GM23338 (cell line): ENCODE measurements at regions not wholly inside any gene's neighbourhood (a gene's known extent, or its start where the extent isn't known, plus 50 kb on each side); places are given as distances from the start of the nearest gene placed in this dataset.

Source experiments
- ATAC-seq: fragments of 200-7000 bp; cut with Tn5 transposase; 3 replicates; pipeline ENCODE4 v1.9.1; 2020
- DNase-seq: peaks from one replicate; pipeline ENCODE4 v3.0.0-alpha.2; 2015; ENCODE audit warnings: low spot score
- H2AFZ ChIP-seq: fragments of 200-600 bp; sonication (generic); 2 replicates; pipeline ENCODE4 v1.8.0; 2016; ENCODE audit warnings: antibody characterized with exemption, mild to moderate bottlenecking, moderate library complexity
- H3F3A ChIP-seq: fragments of 200-600 bp; sonication (generic); replicated peaks from 2 replicates; pipeline ENCODE4 v1.8.0; 2017; ENCODE audit warnings: antibody characterized with exemption, mixed run types, low read depth
- H3K27ac ChIP-seq: fragments of 200-600 bp; sonication (generic); 2 replicates; pipeline ENCODE4 v1.6.1; 2016; ENCODE audit warnings: low read depth
- H3K27me3 ChIP-seq: fragments of 200-600 bp; sonication (generic); 2 replicates; pipeline ENCODE4 v1.8.0; 2016; ENCODE audit warnings: mild to moderate bottlenecking, mixed run types, moderate library complexity; ENCODE audit not compliant: insufficient read depth
- H3K36me3 ChIP-seq: fragments of 200-600 bp; sonication (generic); 2 replicates; pipeline ENCODE4 v1.8.0; 2016; ENCODE audit warnings: mild to moderate bottlenecking; ENCODE audit not compliant: insufficient read depth
- H3K4me1 ChIP-seq: fragments of 200-600 bp; sonication (generic); 2 replicates; pipeline ENCODE4 v1.8.0; 2016; ENCODE audit warnings: mild to moderate bottlenecking, moderate library complexity; ENCODE audit not compliant: insufficient read depth
- H3K4me2 ChIP-seq: fragments of 200-600 bp; sonication (generic); 2 replicates; pipeline ENCODE4 v1.7.1; 2017; ENCODE audit warnings: mixed run types
- H3K4me3 ChIP-seq: fragments of 200-600 bp; sonication (generic); 2 replicates; pipeline ENCODE4 v1.6.1; 2016; ENCODE audit warnings: mixed run types
- H3K79me2 ChIP-seq: fragments of 200-600 bp; sonication (generic); replicated peaks from 2 replicates; pipeline ENCODE4 v1.8.0; 2017; ENCODE audit warnings: mild to moderate bottlenecking; ENCODE audit not compliant: insufficient read depth
- H3K9me2 ChIP-seq: fragments of 200-600 bp; sonication (generic); 2 replicates; pipeline ENCODE4 v1.8.0; 2017; ENCODE audit not compliant: insufficient read depth
- H4K20me1 ChIP-seq: fragments of 200-600 bp; sonication (generic); replicated peaks from 2 replicates; pipeline ENCODE4 v1.8.0; 2017; ENCODE audit warnings: mild to moderate bottlenecking; ENCODE audit not compliant: insufficient read depth
- H3K27ac Mint-ChIP-seq: 2 replicates; pipeline ENCODE4 v1.8.0; 2020; ENCODE audit warnings: inconsistent platforms, mild to moderate bottlenecking, moderate library complexity, mixed read lengths
- H3K27me3 Mint-ChIP-seq: 3 replicates; pipeline ENCODE4 v1.8.0; 2022; ENCODE audit warnings: low read depth, mild to moderate bottlenecking, moderate library complexity, mixed read lengths, inconsistent platforms; ENCODE audit not compliant: insufficient read depth, poor library complexity
- H3K36me3 Mint-ChIP-seq: 3 replicates; pipeline ENCODE4 v1.8.0; 2021; ENCODE audit warnings: low read depth, mild to moderate bottlenecking, inconsistent platforms, moderate library complexity, mixed read lengths
- H3K4me1 Mint-ChIP-seq: 3 replicates; pipeline ENCODE4 v1.8.0; 2020; ENCODE audit warnings: mild to moderate bottlenecking, inconsistent platforms, mixed read lengths
- H3K4me3 Mint-ChIP-seq: 3 replicates; pipeline ENCODE4 v1.8.0; 2021; ENCODE audit warnings: moderate library complexity, mild to moderate bottlenecking, inconsistent platforms, mixed read lengths
- H3K9me3 Mint-ChIP-seq: 3 replicates; pipeline ENCODE4 v1.8.0; 2020; ENCODE audit warnings: moderate library complexity, mild to moderate bottlenecking, inconsistent platforms, mixed read lengths
- CREB1 ChIP-seq: fragments of 250-450 bp; sonication (Bioruptor Pico); IDR thresholded peaks from 2 replicates; pipeline ENCODE4 v1.5.0; 2020; ENCODE audit warnings: low read depth, mild to moderate bottlenecking, moderate library complexity
- CTCF ChIP-seq, 2 experiments: fragments of 200-600 bp in 1 of 2; sonication (generic) in 1 of 2; conservative IDR thresholded peaks; 2 replicates each; pipeline versions ENCODE4 v1.5.1 to v1.6.1; 2016 to 2017; ENCODE audit warnings: antibody characterized with exemption in 2 of 2, low read depth in 2 of 2, mild to moderate bottlenecking in 2 of 2, moderate library complexity in 1 of 2
- ETS1 ChIP-seq: IDR thresholded peaks from 2 replicates; pipeline ENCODE4 v1.6.1; 2016; ENCODE audit warnings: antibody characterized with exemption
- JUNB ChIP-seq: IDR thresholded peaks from one replicate; pipeline ENCODE4 v1.6.1; 2016; ENCODE audit warnings: antibody characterized with exemption; ENCODE audit not compliant: unreplicated experiment
- NANOG ChIP-seq: IDR thresholded peaks from 2 replicates; pipeline ENCODE4 v1.6.1; 2016; ENCODE audit warnings: antibody characterized with exemption, borderline replicate concordance
- POLR2AphosphoS5 ChIP-seq: IDR thresholded peaks from 2 replicates; pipeline ENCODE4 v1.6.1; 2016; ENCODE audit warnings: antibody characterized with exemption, low read depth
- REST ChIP-seq: IDR thresholded peaks from one replicate; pipeline ENCODE4 v1.6.1; 2018; ENCODE audit warnings: antibody characterized with exemption; ENCODE audit not compliant: unreplicated experiment
- ZNF331 ChIP-seq: fragments of 250-450 bp; sonication (Bioruptor Pico); IDR thresholded peaks from 2 replicates; pipeline ENCODE4 v1.5.0; 2020; ENCODE audit warnings: low read depth, mild to moderate bottlenecking, moderate library complexity
- ZNF462 ChIP-seq: fragments of 250-450 bp; sonication (Bioruptor Pico); IDR thresholded peaks from 2 replicates; pipeline ENCODE4 v1.5.0; 2020; ENCODE audit warnings: mild to moderate bottlenecking, moderate library complexity

- TF ChIP-seq ZNF462 (no peak), NANOG (no peak)
Observed at GRCh38 chr4:111296466-111296865, 673.6 kb upstream of the PITX2 start (continued).

- H3K27me3 Mint-ChIP-seq: no peaks in the 10 kb centered on the region
- H3F3A ChIP-seq: no peaks in the 10 kb centered on the region
- H3K36me3 ChIP-seq: no peaks in the 10 kb centered on the region
- no peak for ATAC-seq
- no peaks in the 10 kb centered on the region for H4K20me1 ChIP-seq
- H3K4me3 ChIP-seq: no peak overlapping the region
- H3K27me3 ChIP-seq: no peaks in the 10 kb centered on the region
- no peaks in the 10 kb centered on the region for H3K9me2 ChIP-seq
- no peaks in the 10 kb centered on the region for H3K79me2 ChIP-seq
- H3K9me3 Mint-ChIP-seq: no peaks in the 10 kb centered on the region
- no peak overlapping the region for H3K27ac Mint-ChIP-seq
- H2AFZ ChIP-seq: no peak overlapping the region
- H3K27ac ChIP-seq: no peak overlapping the region
- H3K36me3 Mint-ChIP-seq: no peaks in the 10 kb centered on the region
- no peaks in the 10 kb centered on the region for H3K4me1 Mint-ChIP-seq
- DNase-seq: no peak
- H3K4me2 ChIP-seq: no peak overlapping the region
- H3K4me1 ChIP-seq: no peaks in the 10 kb centered on the region
- H3K4me3 Mint-ChIP-seq: no peak overlapping the region
- TF ChIP-seq CTCF (conservative IDR thresholded peaks at IDR 0.05; ENCODE audit: low read depth in 2 of 2) (no peak), CREB1 (CRISPR knock-in tag) (no peak), JUNB (no peak), REST (no peak), ZNF331 (CRISPR knock-in tag) (no peak), NANOG (no peak), POLR2AphosphoS5 (no peak), ETS1 (no peak)
Observed at GRCh38 chr4:111303806-111304205, 680.9 kb upstream of the PITX2 start.
